Fibroblast of mammary gland (primary cell): ENCODE measurements at regions not wholly inside any gene's neighbourhood (a gene's known extent, or its start where the extent isn't known, plus 50 kb on each side); places are given as distances from the start of the nearest gene placed in this dataset.

Source experiments
- DNase-seq: peaks from one replicate; pipeline ENCODE4 v3.0.0-alpha.2; 2010; ENCODE audit warnings: low read depth
- H3K4me3 ChIP-seq: 2 replicates; pipeline ENCODE4 v1.5.1; 2011; ENCODE audit warnings: low read depth, mild to moderate bottlenecking, low read length, moderate library complexity; ENCODE audit not compliant: control insufficient read depth
- CTCF ChIP-seq: conservative IDR thresholded peaks from 2 replicates; pipeline ENCODE4 v1.5.1; 2011; ENCODE audit warnings: low read depth, low read length, inconsistent platforms; ENCODE audit not compliant: control insufficient read depth, insufficient read depth

- H3K4me3 ChIP-seq, result no peak overlapping the region
- no peak for DNase-seq
- TF ChIP-seq CTCF, result no peak
These were observed 275.6 kb downstream of the CETN3 start for GRCh38 chr5:90133941-90134340.

DNA sequence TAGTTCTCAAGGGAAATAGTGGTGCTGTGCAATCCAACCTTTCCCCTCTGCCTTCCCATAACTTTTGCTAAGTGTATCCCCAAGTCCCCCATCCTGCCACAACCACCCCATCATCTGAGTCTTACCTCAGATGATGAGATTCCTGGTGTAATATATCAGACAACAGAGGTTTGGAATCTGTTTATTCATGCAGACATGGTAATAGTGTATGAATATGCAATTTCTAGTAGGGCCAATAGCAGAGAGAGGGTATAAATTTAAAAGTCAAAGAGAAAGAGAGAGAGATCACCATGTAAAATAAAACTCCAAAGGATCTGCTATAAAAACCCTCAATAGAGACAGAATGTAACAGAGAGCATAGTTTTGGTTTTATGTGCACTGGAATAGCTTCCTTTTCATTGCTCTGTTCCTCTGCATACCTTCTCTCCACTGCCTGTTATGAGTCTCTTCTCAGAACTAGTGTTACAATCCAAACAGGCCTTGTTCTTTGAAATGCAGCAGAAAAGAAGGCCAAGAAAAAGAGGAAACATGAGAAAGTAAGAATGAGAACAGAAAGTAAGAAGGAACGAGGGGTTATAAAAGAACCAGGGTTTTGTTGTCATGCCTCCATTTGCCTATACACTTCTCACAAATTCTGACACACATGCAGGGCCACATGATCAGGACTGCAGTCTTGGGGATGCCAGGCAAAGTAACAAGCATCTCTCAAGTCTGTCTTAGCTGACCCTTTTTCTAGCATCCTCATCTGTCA lies 278.0 kb downstream of the CETN3 start:
- no peak for DNase-seq
- no peak overlapping the region for H3K4me3 ChIP-seq
- no peak for TF ChIP-seq CTCF

DNA sequence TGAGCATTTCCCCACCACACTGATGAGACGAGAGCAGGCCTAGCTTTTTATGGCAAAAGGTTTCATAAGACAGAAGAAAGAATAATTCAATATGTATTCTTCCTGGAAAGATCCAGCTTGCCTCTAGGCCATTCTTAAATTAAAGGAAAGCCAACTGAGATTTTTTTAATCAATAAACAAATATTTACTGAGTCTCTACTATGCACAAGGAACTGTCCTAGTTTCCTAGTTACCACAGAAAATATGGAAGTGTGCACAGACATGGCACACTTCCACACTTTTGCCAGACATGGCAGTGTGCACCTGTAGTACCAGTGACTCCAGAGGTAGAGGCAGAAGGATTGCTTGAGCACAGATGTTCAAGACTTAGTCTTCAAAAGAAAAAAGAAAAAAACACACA lies 281.0 kb downstream of the CETN3 start:
- DNase-seq, result no peak
- TF ChIP-seq CTCF, result no peak
- H3K4me3 ChIP-seq, result no peak overlapping the region

GRCh38 chr5:90119531-90119971 lies 290.0 kb downstream of the CETN3 start:
- TF ChIP-seq CTCF, result no peak
- DNase-seq, result no peak

DNA sequence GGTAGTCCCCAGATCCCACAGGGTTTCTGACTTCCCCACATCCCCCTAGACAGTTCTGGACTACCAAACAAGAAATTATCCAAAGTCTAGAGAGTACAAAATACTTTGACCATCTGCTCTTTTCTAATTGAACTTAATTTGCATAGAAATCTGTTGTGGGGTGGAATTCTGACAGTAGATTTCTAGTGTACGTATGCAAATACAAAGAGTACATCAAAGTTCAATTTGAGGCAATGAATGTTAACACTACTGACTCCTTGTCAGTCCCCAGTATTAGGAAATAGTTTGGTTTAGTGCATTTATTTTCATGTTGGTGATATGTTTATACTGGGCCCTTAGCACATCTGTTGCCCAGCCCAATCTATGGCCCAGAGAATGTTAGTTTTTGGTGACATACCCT lies 292.6 kb downstream of the CETN3 start:
- H3K4me3 ChIP-seq, result no peak overlapping the region
- DNase-seq, result no peak
- TF ChIP-seq CTCF, result no peak

More at GRCh38 chr5:90119531-90119971, 290.0 kb downstream of the CETN3 start:
- H3K4me3 ChIP-seq, result no peak overlapping the region

GRCh38 chr5:90113108-90113507 lies 296.4 kb downstream of the CETN3 start:
- no peak for DNase-seq
- H3K4me3 ChIP-seq, result no peak overlapping the region
- TF ChIP-seq CTCF, result no peak
